Stimulated activated CD4-positive, alpha-beta T cell treated with anti-CD3 and anti-CD28 coated beads, Interleukin-12 subunit alpha, Interleukin-12 subunit beta, amount 100 ng/mL, for 24 hours (primary cell): ENCODE measurements at regions not wholly inside any gene's neighbourhood (a gene's known extent, or its start where the extent isn't known, plus 50 kb on each side); places are given as distances from the start of the nearest gene placed in this dataset.

Experiments
- DNase-seq, 2 experiments: peaks; one replicate each; pipeline ENCODE4 v3.0.0-alpha.2; 2020; ENCODE audit warnings: low read depth in 2 of 2

GRCh38 chr12:34344851-34345522 is 322.7 kb downstream of the ALG10 start:
- no peak for DNase-seq

GRCh38 chr12:34345801-34346200 is 323.5 kb downstream of the ALG10 start:
- DNase-seq, result no peak

- no peak for DNase-seq
Observed at GRCh38 chr12:34346372-34347034, 324.2 kb downstream of the ALG10 start.

DNA sequence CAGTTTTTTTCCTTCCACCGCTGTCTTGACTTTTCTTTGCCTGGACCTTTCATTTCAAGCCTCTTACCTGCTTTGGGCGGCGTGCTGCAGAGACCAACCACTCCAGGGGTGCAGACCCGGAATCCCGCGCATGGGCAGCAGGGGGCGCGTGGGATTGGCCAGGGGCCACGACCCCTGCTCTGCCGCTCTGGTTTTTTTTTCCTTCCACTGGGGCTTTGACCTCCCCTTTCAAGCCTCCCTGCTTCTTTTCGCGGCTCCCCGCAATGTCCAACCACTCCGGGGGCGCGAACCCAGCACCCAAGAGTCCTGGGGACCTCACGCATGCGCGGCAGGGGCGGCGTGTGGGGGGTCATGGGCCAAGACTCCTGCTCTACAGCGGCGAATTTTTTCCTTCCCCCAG is 325.1 kb downstream of the ALG10 start:
- DNase-seq, result no peak

DNA sequence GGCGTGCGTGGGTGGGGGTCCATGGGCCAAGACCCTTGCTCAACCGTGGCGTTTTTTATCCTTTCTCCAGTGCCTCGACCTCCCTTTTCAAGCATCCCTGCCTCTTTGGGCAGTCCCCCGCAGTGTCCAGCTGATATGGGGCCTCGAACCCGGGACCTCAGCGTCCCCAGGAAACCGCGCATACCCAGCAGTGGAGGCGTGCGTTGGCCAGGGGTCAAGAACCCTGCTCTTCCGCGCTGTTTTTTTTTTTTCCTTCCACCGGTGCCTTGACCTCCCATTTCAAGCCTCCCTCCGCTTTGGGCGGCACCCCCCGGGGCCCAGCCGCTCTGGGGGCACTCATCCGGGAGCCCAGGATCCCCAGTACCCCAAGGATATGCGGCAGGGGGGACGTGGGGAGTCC is 325.8 kb downstream of the ALG10 start:
- DNase-seq, result no peak

GRCh38 chr12:34348836-34349672 is 326.8 kb downstream of the ALG10 start:
- no peak for DNase-seq

- DNase-seq, result no peak
Observed at GRCh38 chr12:34349673-34349961, 327.3 kb downstream of the ALG10 start.

- DNase-seq, result no peak
Observed at GRCh38 chr12:34350092-34351041, 328.1 kb downstream of the ALG10 start.

GRCh38 chr12:34352098-34352497 is 329.8 kb downstream of the ALG10 start:
- no peak for DNase-seq

GRCh38 chr12:34354239-34355200 is 332.2 kb downstream of the ALG10 start:
- no peak for DNase-seq

GRCh38 chr12:34356233-34356987 is 334.1 kb downstream of the ALG10 start:
- DNase-seq, result no peak

DNA sequence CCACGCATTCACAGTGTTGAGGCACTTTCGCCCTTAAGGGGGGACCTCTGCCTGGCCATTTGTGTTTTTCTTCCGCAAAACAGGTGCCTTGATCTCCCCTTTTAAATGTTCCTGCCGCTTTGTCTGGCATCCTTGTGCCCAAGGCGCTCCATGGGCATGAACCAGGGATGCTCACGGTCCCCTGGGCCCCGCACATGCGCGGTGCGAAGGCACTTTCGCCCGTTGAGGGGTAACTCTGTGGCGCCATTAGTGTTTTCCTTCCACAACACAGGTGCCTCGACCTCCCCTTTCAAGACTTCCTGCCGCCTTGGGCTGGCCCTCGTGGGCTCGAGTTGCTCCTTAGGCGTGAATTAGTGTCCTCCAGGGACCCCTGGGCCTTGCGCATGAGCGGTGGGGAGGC is 335.5 kb downstream of the ALG10 start:
- no peak for DNase-seq

GRCh38 chr12:34358198-34358597 is 335.9 kb downstream of the ALG10 start:
- no peak for DNase-seq

- no peak for DNase-seq
Observed at GRCh38 chr12:34361721-34362316, 339.5 kb downstream of the ALG10 start.

DNA sequence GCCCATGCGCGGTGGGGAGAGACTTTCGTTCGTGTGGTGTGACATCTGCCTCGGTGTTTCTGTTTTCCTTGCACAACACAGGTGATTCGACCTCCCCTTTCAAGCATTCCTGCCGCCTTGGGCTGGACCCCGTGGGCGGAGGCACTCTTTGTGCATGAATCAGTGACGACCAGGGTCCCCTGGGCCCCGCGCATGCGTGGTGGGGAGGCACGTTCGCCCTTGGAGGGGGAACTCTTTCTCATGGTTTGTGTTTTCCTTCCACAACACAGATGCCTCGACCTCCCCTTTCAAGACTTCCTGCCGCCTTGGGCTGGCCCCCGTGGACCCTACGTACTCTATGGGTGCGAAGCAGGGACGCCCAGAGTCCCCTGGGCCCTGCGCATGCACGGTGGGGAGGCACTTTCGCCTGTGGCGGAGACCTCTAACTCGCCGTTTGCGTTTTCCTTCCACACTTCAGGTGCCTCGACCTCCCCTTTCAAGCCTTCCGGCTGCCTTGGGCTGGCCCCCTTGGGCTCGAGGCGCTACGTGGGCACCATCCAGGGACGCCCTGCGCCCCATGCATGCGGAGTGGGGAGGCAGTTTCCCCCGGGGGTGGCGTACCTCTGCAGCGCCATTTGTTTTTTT is 340.9 kb downstream of the ALG10 start:
- no peak for DNase-seq

DNA sequence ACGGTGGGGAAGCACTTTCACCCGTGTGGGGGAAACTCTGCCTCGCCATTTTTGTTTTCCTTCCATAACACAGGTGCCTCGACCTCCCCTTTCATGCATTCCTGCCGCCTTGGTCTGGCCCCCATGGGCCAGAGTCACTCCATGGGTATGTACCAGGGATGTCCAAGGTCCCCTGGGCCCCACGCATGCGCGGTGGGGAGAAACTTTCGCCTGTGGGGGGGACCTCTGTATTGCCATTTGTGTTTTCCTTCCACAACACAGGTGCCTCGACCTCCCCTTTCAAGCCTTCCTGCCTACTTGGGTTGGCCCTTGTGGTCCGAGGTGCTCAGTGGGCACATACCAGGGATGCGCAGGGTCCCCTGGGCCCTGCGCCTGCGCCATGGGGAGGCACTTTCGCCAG is 345.8 kb downstream of the ALG10 start:
- DNase-seq, result no peak

DNA sequence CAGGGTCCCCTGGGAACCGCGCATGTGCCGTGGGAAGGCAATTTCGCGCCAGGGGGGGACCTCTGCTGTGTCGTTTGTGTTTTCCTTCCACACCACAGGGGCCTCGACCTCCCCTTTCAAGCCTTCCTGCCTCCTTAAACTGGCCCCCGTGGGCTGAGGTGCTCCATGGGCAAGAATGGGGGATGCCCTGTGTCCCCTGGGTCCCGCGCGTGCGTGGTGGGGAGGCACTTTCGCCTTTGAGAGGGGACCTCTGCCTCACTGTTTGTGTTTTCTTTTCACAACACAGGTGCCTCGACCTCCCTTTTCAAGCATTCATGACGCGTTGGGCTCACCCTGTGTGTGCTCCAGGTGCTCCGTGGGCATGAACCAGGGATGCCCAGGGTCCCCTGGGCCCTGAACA is 348.8 kb downstream of the ALG10 start:
- DNase-seq, result no peak

- no peak for DNase-seq
Observed at GRCh38 chr12:34372003-34372402, 349.7 kb downstream of the ALG10 start.

- no peak for DNase-seq
Observed at GRCh38 chr12:34373926-34374325, 351.6 kb downstream of the ALG10 start.
